GM18907 (cell line): ENCODE measurements at regions not wholly inside any gene's neighbourhood (a gene's known extent, or its start where the extent isn't known, plus 50 kb on each side); places are given as distances from the start of the nearest gene placed in this dataset.

Experiments
- ATAC-seq: cut with Tn5 transposase; IDR thresholded peaks from one replicate; pipeline ENCODE4 v1.9.1; 2021; ENCODE audit warnings: mild to moderate bottlenecking, moderate library complexity; ENCODE audit not compliant: unreplicated experiment

- no peak for ATAC-seq
Measured at GRCh38 chr10:43715334-43715733, 66.7 kb upstream of the ZNF32 start.

- ATAC-seq, result no peak
Measured at GRCh38 chr10:43712821-43713584, 64.3 kb upstream of the ZNF32 start.

GRCh38 chr10:43710772-43711471 is 62.2 kb upstream of the ZNF32 start:
- ATAC-seq, result no peak

- ATAC-seq, result no peak
Measured at GRCh38 chr10:43708262-43708661, 59.6 kb upstream of the ZNF32 start.

- no peak for ATAC-seq
Measured at GRCh38 chr10:43707770-43708169, 59.1 kb upstream of the ZNF32 start.

- ATAC-seq, result no peak
Measured at GRCh38 chr10:43706166-43706565, 57.5 kb upstream of the ZNF32 start.

- no peak for ATAC-seq
Measured at GRCh38 chr10:43703286-43703685, 54.6 kb upstream of the ZNF32 start.

- no peak for ATAC-seq
Measured at GRCh38 chr10:43702936-43703281, 54.2 kb upstream of the ZNF32 start.

- ATAC-seq, result no peak
Measured at GRCh38 chr10:43702213-43702935, 53.7 kb upstream of the ZNF32 start.

GRCh38 chr10:43701295-43701694 is 52.6 kb upstream of the ZNF32 start:
- no peak for ATAC-seq

- no peak for ATAC-seq
Measured at GRCh38 chr10:43700306-43700705, 51.6 kb upstream of the ZNF32 start.

GRCh38 chr10:43699516-43699915 is 50.8 kb upstream of the ZNF32 start:
- no peak for ATAC-seq
